Adrenal gland (tissue), 9 donors: ENCODE measurements at regions not wholly inside any gene's neighbourhood (a gene's known extent, or its start where the extent isn't known, plus 50 kb on each side); places are given as distances from the start of the nearest gene placed in this dataset.

Experiments
- DNase-seq, 7 donors: peaks; one replicate each; pipeline ENCODE4 v3.0.0-alpha.2; 2019 to 2020
- H3K27ac ChIP-seq, 5 donors: fragments of 200-600 bp; sonication (generic) in 4 of 5; 1 replicate in 3 of 5; 2 replicates in 2 of 5; pipeline versions ENCODE4 v1.5.1 to v1.8.0; 2016 to 2020; ENCODE audit warnings: mild to moderate bottlenecking in 1 of 5
- H3K27me3 ChIP-seq: fragments of 200-600 bp; 2 replicates; pipeline ENCODE4 v1.8.0; 2021
- H3K36me3 ChIP-seq, 2 donors: fragments of 200-600 bp; replicated peaks in 1 of 2; 1 replicate in 1 of 2; 2 replicates in 1 of 2; pipeline versions ENCODE4 v1.5.1 to v1.8.0; 2018 to 2022
- H3K4me1 ChIP-seq, 2 donors: fragments of 200-600 bp; replicated peaks in 1 of 2; 1 replicate in 1 of 2; 2 replicates in 1 of 2; pipeline versions ENCODE4 v1.5.1 to v1.8.0; 2018 to 2021
- H3K4me3 ChIP-seq, 4 donors: fragments of 200-600 bp; sonication (generic) in 3 of 4; one replicate each; pipeline ENCODE4 v1.5.1; 2016 to 2018
- H3K9me3 ChIP-seq, 3 donors: fragments of 200-600 bp; sonication (generic) in 1 of 3; replicated peaks in 1 of 3; 1 replicate in 2 of 3; 2 replicates in 1 of 3; pipeline versions ENCODE4 v1.5.1 to v1.8.0; 2016 to 2021
- CTCF ChIP-seq, 6 experiments: fragments of 450-650 bp in 4 of 6; fragments of 200-600 bp in 2 of 6; sonication (generic) in 1 of 6; IDR thresholded peaks; 1 replicate in 5 of 6; 2 replicates in 1 of 6; pipeline versions ENCODE4 v1.5.1 to v1.8.0; 2016 to 2021; ENCODE audit warnings: antibody characterized with exemption in 6 of 6, mild to moderate bottlenecking in 2 of 6, moderate library complexity in 1 of 6
- POLR2A ChIP-seq, 2 donors: fragments of 450-650 bp; IDR thresholded peaks; one replicate each; pipeline ENCODE4 v1.6.1; 2017; ENCODE audit warnings: antibody characterized with exemption in 2 of 2, mild to moderate bottlenecking in 2 of 2, moderate library complexity in 1 of 2
- WGBS, 4 donors: extraction: QIAGEN DNeasy Blood & Tissue Kit in 2 of 4; methylation state at CpG; one replicate each; pipeline versions ENCODE4 v1.1.5 to v1.1.7; 2013 to 2017; 5-methylcytosine and 5-hydroxymethylcytosine counted together
- intact Hi-C, 2 donors: fragments of 100-400 bp; cut with DNase I; formaldehyde crosslinking; loops; one replicate each; pipeline versions ENCODE4 v1.14.1 to v1.15.0; 2022 to 2023
- donor health status: healthy with polysubstance abuse.
- donor health status: Bipolar disorder and iron deficiency.
- donor health status: DM: yes; HTN: yes; CAD: no.
- donor health status: DM: no; HTN: no; CAD: no.
- donor health status: DM: no; HTN: no; CAD: no.

- intact Hi-C loops = no loop called here
- no peaks in the 10 kb centered on the region for H3K9me3 ChIP-seq
- no peak overlapping the region for H3K27ac ChIP-seq
- TF ChIP-seq CTCF (IDR thresholded peaks at IDR 0.05) (no peak), POLR2A (IDR thresholded peaks at IDR 0.05) (no peak)
- no peak for DNase-seq
- no peaks in the 10 kb centered on the region for H3K36me3 ChIP-seq
- H3K4me1 ChIP-seq = no peaks in the 10 kb centered on the region
- no peak overlapping the region for H3K4me3 ChIP-seq
- H3K27me3 ChIP-seq = no peaks in the 10 kb centered on the region
- 50 to 64% (median 61%) methylated on average over 6 of the region's 6 CpGs for WGBS, 4 donors
These were observed 337.5 kb downstream of the NPIPA8 start for GRCh38 chr16:17998996-17999395.

DNA sequence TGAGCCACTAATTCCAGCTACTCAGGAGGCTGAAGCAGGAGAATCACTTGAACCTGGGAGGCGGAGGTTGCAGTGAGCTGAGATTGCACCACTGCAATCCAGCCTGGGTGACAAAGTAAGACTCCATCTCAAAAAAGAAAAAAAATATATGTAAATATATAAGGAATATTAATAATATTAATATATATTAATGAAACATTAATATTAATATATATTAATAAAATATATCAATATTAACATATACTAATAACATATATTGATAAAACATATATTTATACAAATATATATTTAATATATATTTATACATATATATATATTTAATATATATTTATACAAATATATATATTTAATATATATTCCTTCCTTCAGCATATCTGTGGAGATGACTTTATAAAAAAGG lies 338.0 kb downstream of the NPIPA8 start:
- H3K27ac ChIP-seq = no peak overlapping the region
- TF ChIP-seq CTCF (IDR thresholded peaks at IDR 0.05) (no peak), POLR2A (IDR thresholded peaks at IDR 0.05) (no peak)
- WGBS, 4 donors = 90 to 100% (median 96%) methylated on average over 1 of the region's 1 CpG
- no peaks in the 10 kb centered on the region for H3K9me3 ChIP-seq
- intact Hi-C loops = no loop called here
- no peaks in the 10 kb centered on the region for H3K27me3 ChIP-seq
- H3K4me3 ChIP-seq = no peak overlapping the region
- H3K36me3 ChIP-seq = no peaks in the 10 kb centered on the region
- no peak for DNase-seq
- no peaks in the 10 kb centered on the region for H3K4me1 ChIP-seq

DNA sequence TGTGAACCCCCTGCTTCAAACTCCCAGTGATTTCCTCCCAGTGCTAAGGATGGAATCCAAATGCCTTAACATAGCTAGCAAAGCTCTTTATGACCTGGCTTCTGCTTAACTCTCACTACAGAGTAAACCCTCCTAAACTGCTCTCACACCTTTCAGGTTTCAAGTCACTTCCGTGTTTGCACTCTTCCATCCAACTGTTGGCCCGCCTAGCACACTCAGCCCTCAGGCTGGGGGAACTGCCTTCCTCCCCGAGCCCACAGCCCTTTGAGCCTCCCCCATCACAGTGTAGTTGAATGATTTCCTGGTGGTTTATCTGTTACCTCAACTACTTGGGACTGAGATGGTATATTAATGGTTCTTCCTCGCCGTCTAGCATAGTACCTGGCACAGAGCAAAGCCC lies 342.5 kb downstream of the NPIPA8 start:
- 48 to 72% (median 55%) methylated on average over 5 of the region's 5 CpGs for WGBS, 4 donors
- intact Hi-C loops = no loop called here
- H3K27ac ChIP-seq = no peak overlapping the region

DNA sequence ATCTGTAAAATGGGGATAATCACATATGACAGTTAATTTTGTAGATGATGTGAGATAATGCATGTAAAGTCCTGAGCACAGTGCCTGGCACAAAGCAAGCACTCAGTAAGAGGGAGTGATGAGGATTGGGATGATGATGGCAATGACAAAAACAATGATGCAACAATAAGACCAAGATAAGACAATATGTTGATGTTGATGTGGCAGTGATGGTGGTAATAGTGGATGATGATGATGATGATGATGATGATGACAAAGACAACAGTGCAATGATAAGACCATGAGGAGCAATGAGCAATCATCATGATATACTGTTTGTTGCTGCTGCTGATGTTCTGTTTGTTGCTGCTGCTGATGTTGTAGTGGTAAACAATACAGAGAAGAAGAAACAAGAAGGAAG lies 344.1 kb downstream of the NPIPA8 start:
- Histone ChIP-seq H3K4me1 (no peaks in the 10 kb centered on the region), H3K4me3 (no peak overlapping the region), H3K27ac (no peak overlapping the region), H3K9me3 (no peaks in the 10 kb centered on the region), H3K27me3 (no peaks in the 10 kb centered on the region), H3K36me3 (no peaks in the 10 kb centered on the region)
- DNase-seq = no peak
- intact Hi-C loops = no loop called here
- TF ChIP-seq POLR2A (IDR thresholded peaks at IDR 0.05) (no peak), CTCF (IDR thresholded peaks at IDR 0.05) (no peak)

More for the DNA sequence above, 342.5 kb downstream of the NPIPA8 start:
- TF ChIP-seq CTCF (IDR thresholded peaks at IDR 0.05) (no peak), POLR2A (IDR thresholded peaks at IDR 0.05) (no peak)
- no peaks in the 10 kb centered on the region for H3K9me3 ChIP-seq
- H3K27me3 ChIP-seq = no peaks in the 10 kb centered on the region
- no peaks in the 10 kb centered on the region for H3K4me1 ChIP-seq
- no peak for DNase-seq
- no peak overlapping the region for H3K4me3 ChIP-seq
- H3K36me3 ChIP-seq = no peaks in the 10 kb centered on the region
